Cardiac muscle cell (in vitro differentiated cells and primary cell): ENCODE measurements at regions not wholly inside any gene's neighbourhood (a gene's known extent, or its start where the extent isn't known, plus 50 kb on each side); places are given as distances from the start of the nearest gene placed in this dataset.

Experiments
- DNase-seq, 2 donors: peaks; one replicate each; pipeline versions ENCODE4 v3.0.0 to v3.0.0-alpha.2; 2010 to 2017; ENCODE audit warnings: low read depth in 1 of 2, low spot score in 1 of 2
- H3K27ac ChIP-seq: fragments of 200-600 bp; sonication (generic); 2 replicates; pipeline ENCODE4 v1.5.1; 2016
- H3K27me3 ChIP-seq: fragments of 200-600 bp; sonication (generic); 2 replicates; pipeline ENCODE4 v1.6.0; 2016; ENCODE audit warnings: control low read depth
- H3K36me3 ChIP-seq: fragments of 200-600 bp; sonication (generic); 2 replicates; pipeline ENCODE4 v1.5.1; 2016; ENCODE audit warnings: control low read depth
- H3K4me1 ChIP-seq: fragments of 200-600 bp; sonication (generic); 2 replicates; pipeline ENCODE4 v1.8.1; 2017; ENCODE audit warnings: low read depth, mild to moderate bottlenecking, mixed run types
- H3K4me3 ChIP-seq: fragments of 200-600 bp; sonication (generic); 2 replicates; pipeline ENCODE4 v1.5.1; 2016; ENCODE audit warnings: mild to moderate bottlenecking
- H3K9me3 ChIP-seq: fragments of 200-600 bp; sonication (generic); 2 replicates; pipeline ENCODE4 v1.5.1; 2017; ENCODE audit warnings: low read depth, mild to moderate bottlenecking, control low read depth
- TF ChIP-seq, protein P1 (sequence below): IDR thresholded peaks from 2 replicates; pipeline ENCODE4 v1.5.1; 2012; ENCODE audit warnings: low read depth, mild to moderate bottlenecking, low read length

DNA sequence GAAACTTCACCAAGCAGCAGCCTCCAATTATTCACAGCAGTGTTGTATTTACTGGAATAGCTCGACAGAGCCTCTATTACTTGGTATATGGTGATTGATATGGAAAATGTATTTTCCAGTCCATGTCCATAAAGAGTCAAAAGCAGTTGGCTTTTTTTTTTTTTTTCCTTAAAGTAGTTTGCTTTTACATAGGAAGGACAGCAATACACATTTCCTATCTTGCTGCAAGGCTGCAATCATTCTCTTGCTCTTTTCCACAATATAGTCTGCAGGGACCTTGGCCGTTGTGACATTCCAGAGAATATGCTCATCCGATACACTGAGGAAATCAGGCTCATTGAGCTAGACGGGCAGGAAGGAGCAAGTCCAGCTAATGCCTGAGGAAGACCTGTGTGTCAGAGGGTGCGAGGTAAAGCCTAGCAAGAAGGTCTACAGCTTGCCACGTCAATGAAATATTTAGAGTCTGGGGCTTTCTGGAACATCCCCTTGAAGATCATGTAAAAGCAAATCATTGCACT lies 131.1 kb downstream of the ENGASE start:
- H3K36me3 ChIP-seq = no peaks in the 10 kb centered on the region
- no peak overlapping the region for H3K27ac ChIP-seq
- no peak for DNase-seq
- TF ChIP-seq, protein P1, sequence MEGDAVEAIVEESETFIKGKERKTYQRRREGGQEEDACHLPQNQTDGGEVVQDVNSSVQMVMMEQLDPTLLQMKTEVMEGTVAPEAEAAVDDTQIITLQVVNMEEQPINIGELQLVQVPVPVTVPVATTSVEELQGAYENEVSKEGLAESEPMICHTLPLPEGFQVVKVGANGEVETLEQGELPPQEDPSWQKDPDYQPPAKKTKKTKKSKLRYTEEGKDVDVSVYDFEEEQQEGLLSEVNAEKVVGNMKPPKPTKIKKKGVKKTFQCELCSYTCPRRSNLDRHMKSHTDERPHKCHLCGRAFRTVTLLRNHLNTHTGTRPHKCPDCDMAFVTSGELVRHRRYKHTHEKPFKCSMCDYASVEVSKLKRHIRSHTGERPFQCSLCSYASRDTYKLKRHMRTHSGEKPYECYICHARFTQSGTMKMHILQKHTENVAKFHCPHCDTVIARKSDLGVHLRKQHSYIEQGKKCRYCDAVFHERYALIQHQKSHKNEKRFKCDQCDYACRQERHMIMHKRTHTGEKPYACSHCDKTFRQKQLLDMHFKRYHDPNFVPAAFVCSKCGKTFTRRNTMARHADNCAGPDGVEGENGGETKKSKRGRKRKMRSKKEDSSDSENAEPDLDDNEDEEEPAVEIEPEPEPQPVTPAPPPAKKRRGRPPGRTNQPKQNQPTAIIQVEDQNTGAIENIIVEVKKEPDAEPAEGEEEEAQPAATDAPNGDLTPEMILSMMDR = no peak
- H3K4me1 ChIP-seq = no peaks in the 10 kb centered on the region
- H3K9me3 ChIP-seq = no peaks in the 10 kb centered on the region
- H3K27me3 ChIP-seq = no peaks in the 10 kb centered on the region
- no peak overlapping the region for H3K4me3 ChIP-seq

DNA sequence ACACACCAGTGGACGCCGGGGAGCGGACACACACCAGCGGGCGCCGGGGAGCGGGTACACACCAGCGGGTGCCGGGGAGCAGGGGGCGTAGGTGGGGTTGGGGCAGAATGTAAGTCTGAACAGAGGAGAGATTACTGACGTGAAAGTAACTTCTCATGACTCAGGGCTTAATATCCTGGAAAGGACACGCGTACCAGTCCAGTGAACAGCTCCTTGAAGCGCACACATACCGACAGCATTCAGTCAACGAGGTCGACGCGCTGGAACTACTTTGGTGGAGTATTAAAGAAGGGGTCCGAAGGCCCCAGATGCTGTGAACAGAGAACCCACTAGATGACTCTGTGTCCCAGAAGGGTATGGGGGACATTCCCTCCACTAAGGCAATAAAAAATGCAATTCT lies 129.6 kb downstream of the ENGASE start:
- Histone ChIP-seq H3K4me3 (no peak overlapping the region), H3K4me1 (no peaks in the 10 kb centered on the region), H3K36me3 (no peaks in the 10 kb centered on the region), H3K27ac (no peak overlapping the region), H3K27me3 (no peaks in the 10 kb centered on the region), H3K9me3 (no peaks in the 10 kb centered on the region)
- DNase-seq = no peak
- TF ChIP-seq, protein P1 = no peak

DNA sequence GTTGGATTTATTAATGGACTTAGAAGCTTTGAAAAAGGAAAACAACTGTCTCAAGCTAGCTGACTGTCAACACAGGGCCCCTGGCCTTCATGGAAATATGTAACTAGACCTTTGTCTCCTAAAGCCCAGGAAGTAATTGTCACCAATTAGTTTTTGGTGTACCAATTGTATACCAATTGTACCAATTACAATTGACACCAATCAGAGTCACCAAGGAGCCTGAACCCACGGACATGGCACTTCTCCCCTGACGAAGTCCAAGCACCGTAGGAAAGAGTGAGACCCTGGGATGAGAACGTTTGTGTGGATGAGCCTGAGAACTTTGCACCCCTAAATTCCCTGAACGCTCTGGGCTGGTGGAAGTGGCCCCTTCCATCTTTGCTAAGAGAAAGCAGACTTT lies 129.0 kb downstream of the ENGASE start:
- Histone ChIP-seq H3K27ac (no peak overlapping the region), H3K4me1 (no peaks in the 10 kb centered on the region), H3K27me3 (no peaks in the 10 kb centered on the region), H3K9me3 (no peaks in the 10 kb centered on the region), H3K36me3 (no peaks in the 10 kb centered on the region), H3K4me3 (no peak overlapping the region)
- no peak for DNase-seq
- TF ChIP-seq, protein P1 = no peak

DNA sequence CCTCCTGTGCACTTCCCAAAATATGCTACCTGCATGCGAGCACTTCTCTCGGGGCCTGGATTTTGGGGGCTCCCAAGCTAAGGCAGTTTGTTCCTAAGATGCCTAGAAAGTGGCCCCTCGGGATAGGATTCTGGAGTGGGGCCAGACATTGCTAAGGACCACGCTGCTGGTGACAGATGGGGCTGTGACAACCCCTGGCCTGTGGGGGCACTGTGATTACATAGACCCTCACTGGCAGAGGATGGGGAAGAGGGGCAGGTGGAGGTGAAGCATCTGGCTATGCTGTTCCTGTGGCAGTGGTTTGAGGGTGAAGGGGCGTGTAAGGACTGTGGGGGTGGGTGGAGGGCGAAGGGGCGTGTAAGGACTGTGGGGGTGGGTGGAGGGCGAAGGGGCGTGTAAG lies 128.4 kb downstream of the ENGASE start:
- Histone ChIP-seq H3K27me3 (no peaks in the 10 kb centered on the region), H3K36me3 (no peaks in the 10 kb centered on the region), H3K4me3 (no peak overlapping the region), H3K4me1 (no peaks in the 10 kb centered on the region), H3K27ac (no peak overlapping the region), H3K9me3 (no peaks in the 10 kb centered on the region)
- TF ChIP-seq, protein P1 = no peak
- DNase-seq = no peak

DNA sequence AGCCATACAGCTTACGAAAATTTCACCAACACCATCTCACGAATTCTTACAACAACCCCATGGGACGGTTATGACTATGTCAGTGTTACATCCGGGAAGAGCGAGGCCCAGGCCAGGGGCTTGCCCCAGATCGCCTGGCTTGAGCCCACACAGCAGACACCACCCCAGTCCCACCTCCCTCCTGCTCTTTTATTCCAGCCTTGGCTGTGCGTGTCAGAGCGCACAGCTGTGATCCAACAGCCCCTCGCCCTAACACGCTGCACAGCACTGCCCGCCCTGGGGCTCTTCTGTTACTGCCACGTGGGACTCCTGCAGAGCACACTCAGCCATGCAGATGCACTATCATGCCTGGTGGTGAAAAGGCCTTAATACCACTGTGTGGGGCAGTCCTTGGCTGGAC lies 127.9 kb downstream of the ENGASE start:
- no peak overlapping the region for H3K27ac ChIP-seq
- H3K4me1 ChIP-seq = no peaks in the 10 kb centered on the region
- TF ChIP-seq, protein P1 = no peak
- H3K36me3 ChIP-seq = no peaks in the 10 kb centered on the region
- no peaks in the 10 kb centered on the region for H3K9me3 ChIP-seq
- no peak overlapping the region for H3K4me3 ChIP-seq
- no peak for DNase-seq
- H3K27me3 ChIP-seq = no peaks in the 10 kb centered on the region
